GM12878 (cell line): ENCODE measurements at regions not wholly inside any gene's neighbourhood (a gene's known extent, or its start where the extent isn't known, plus 50 kb on each side); places are given as distances from the start of the nearest gene placed in this dataset.

ENCODE experiments used
- ATAC-seq: fragments of 200-7000 bp; cut with Tn5 transposase; 3 replicates; pipeline ENCODE4 v1.9.1; 2020; ENCODE audit warnings: mild to moderate bottlenecking, moderate library complexity
- BruUV-seq: library from RNA; stranded (reverse); fragments of 400-500 nt; replicated peaks from 2 replicates; lab custom pipeline; 2021; lab: Mats Ljungman, UMichigan
- CTCF ChIA-PET: fragments of 300-600 bp; sonication (Branson Sonifier 250); formaldehyde crosslinking; extraction: SDS; loops from one replicate; lab custom pipeline; 2021; ENCODE audit warnings: inconsistent platforms; lab: Yijun Ruan, JAX
- POLR2A ChIA-PET: fragments of 350-600 bp; formaldehyde crosslinking; extraction: SDS; loops from one replicate; lab custom pipeline; 2021; ENCODE audit warnings: inconsistent platforms; lab: Charles Lee
- RAD21 ChIA-PET: fragments of 300-600 bp; sonication (Branson Sonifier 250); formaldehyde crosslinking; loops from one replicate; lab custom pipeline; 2023; ENCODE audit warnings: antibody characterized with exemption; ENCODE audit not compliant: unreplicated experiment; lab: Charles Lee
- SMC1A ChIA-PET: fragments of 300-600 bp; sonication (Branson Sonifier 250); formaldehyde crosslinking; loops from one replicate; lab custom pipeline; 2023; ENCODE audit not compliant: unreplicated experiment, uncharacterized antibody; lab: Charles Lee
- DNase-seq: peaks from one replicate; pipeline ENCODE4 v3.0.0-alpha.2; 2011; ENCODE audit warnings: low read depth, low spot score
- FAIRE-seq: peaks from 3 replicates; lab custom pipeline; 2011; peaks lifted over from hg19 to GRCh38; lab: Jason Lieb, UNC
- H2AFZ ChIP-seq: 2 replicates; pipeline ENCODE4 v1.6.0; 2011; ENCODE audit warnings: low read depth, low read length, control low read depth; ENCODE audit not compliant: control insufficient read depth
- H3K27ac ChIP-seq: 2 replicates; pipeline ENCODE4 v1.5.1; 2011; ENCODE audit warnings: control low read depth; ENCODE audit not compliant: control insufficient read depth, insufficient read depth
- H3K27me3 ChIP-seq, 2 experiments: replicated peaks in 1 of 2; 2 replicates each; pipeline versions ENCODE4 v1.6.0 to v1.6.1; 2011; ENCODE audit warnings: low read length in 1 of 2; ENCODE audit not compliant: control insufficient read depth in 2 of 2, insufficient read depth in 2 of 2
- H3K36me3 ChIP-seq, 2 experiments: 2 replicates each; pipeline ENCODE4 v1.5.1; 2011; ENCODE audit warnings: low read length in 1 of 2; ENCODE audit not compliant: control insufficient read depth in 2 of 2, insufficient read depth in 2 of 2
- H3K4me1 ChIP-seq: 2 replicates; pipeline ENCODE4 v1.6.1; 2011; ENCODE audit warnings: mild to moderate bottlenecking, low read length, moderate library complexity, mixed read lengths; ENCODE audit not compliant: control insufficient read depth, insufficient read depth
- H3K4me2 ChIP-seq: 2 replicates; pipeline ENCODE4 v1.6.0; 2011; ENCODE audit warnings: control low read depth; ENCODE audit not compliant: control insufficient read depth, insufficient read depth
- H3K4me3 ChIP-seq: fragments of 200-600 bp; sonication (generic); 2 replicates; pipeline ENCODE4 v1.5.1; 2016
- H3K79me2 ChIP-seq: 2 replicates; pipeline ENCODE4 v1.6.0; 2011; ENCODE audit warnings: low read length; ENCODE audit not compliant: control insufficient read depth, insufficient read depth
- H3K9ac ChIP-seq: 2 replicates; pipeline ENCODE4 v1.8.0; 2011; ENCODE audit warnings: low read length, control low read depth, mixed read lengths; ENCODE audit not compliant: control insufficient read depth, insufficient read depth
- H3K9me3 ChIP-seq: replicated peaks from 3 replicates; pipeline ENCODE4 v1.5.1; 2011; ENCODE audit warnings: mild to moderate bottlenecking, low read length; ENCODE audit not compliant: control insufficient read depth, insufficient read depth
- H4K20me1 ChIP-seq: 2 replicates; pipeline ENCODE4 v1.6.0; 2011; ENCODE audit not compliant: control insufficient read depth, insufficient read depth
- ATF7 ChIP-seq: fragments of 450-650 bp; IDR thresholded peaks from 2 replicates; pipeline ENCODE4 v1.6.1; 2016; ENCODE audit warnings: low read depth, mild to moderate bottlenecking
- BHLHE40 ChIP-seq, 2 experiments: fragments of 450-650 bp in 1 of 2; IDR thresholded peaks; 2 replicates each; pipeline ENCODE4 v1.6.1; 2011 to 2017; ENCODE audit warnings: low read depth in 2 of 2, borderline replicate concordance in 1 of 2, improper control_type of control experiment in 1 of 2, low read length in 1 of 2, mild to moderate bottlenecking in 1 of 2
- ETV6 ChIP-seq, 2 experiments: fragments of 450-650 bp in 1 of 2; IDR thresholded peaks in 1 of 2; conservative IDR thresholded peaks in 1 of 2; 2 replicates each; pipeline ENCODE4 v1.6.1; 2014; ENCODE audit warnings: antibody characterized with exemption in 1 of 2, borderline replicate concordance in 1 of 2, low read depth in 1 of 2, mild to moderate bottlenecking in 1 of 2, moderate library complexity in 1 of 2
- IKZF1 ChIP-seq: fragments of 450-650 bp; conservative IDR thresholded peaks from 2 replicates; pipeline ENCODE4 v1.6.1; 2017; ENCODE audit warnings: antibody characterized with exemption, mild to moderate bottlenecking
- IKZF2 ChIP-seq, 2 experiments: fragments of 450-650 bp; IDR thresholded peaks; 2 replicates each; pipeline ENCODE4 v1.6.1; 2017; ENCODE audit warnings: mild to moderate bottlenecking in 2 of 2, moderate library complexity in 2 of 2
- MTA2 ChIP-seq: fragments of 450-650 bp; IDR thresholded peaks from 2 replicates; pipeline ENCODE4 v1.6.1; 2016; ENCODE audit warnings: low read depth, mild to moderate bottlenecking, moderate library complexity
- NR2F1 ChIP-seq: fragments of 450-650 bp; conservative IDR thresholded peaks from 2 replicates; pipeline ENCODE4 v1.6.1; 2017; ENCODE audit warnings: mild to moderate bottlenecking
- RUNX3 ChIP-seq: IDR thresholded peaks from 2 replicates; pipeline ENCODE4 v1.6.1; 2012; ENCODE audit warnings: low read length, inconsistent platforms
- WGBS: methylation state at CpG from one replicate; pipeline ENCODE4 v1.1.6; 2016; ENCODE audit warnings: low lambda C conversion rate; ENCODE audit not compliant: insufficient replicate concordance, insufficient coverage; ENCODE audit errors: missing lambda C conversion rate; 5-methylcytosine and 5-hydroxymethylcytosine counted together
- in situ Hi-C: fragments of 300-500 bp; cut with MboI; formaldehyde crosslinking; loops from 9 replicates; pipeline ENCODE4 v1.14.3; 2018; ENCODE audit warnings: mixed read lengths
- intact Hi-C: fragments of 100-400 bp; cut with micrococcal nuclease; formaldehyde crosslinking; loops from one replicate; pipeline ENCODE4 v1.14.2; 2022; ENCODE audit not compliant: unreplicated experiment
- TF ChIP-seq, protein P1 (sequence below): fragments of 450-650 bp; IDR thresholded peaks from 2 replicates; pipeline ENCODE4 v1.6.1; 2017; ENCODE audit warnings: mild to moderate bottlenecking, moderate library complexity
- TF ChIP-seq, protein P2 (sequence below), 3 experiments: IDR thresholded peaks in 2 of 3; conservative IDR thresholded peaks in 1 of 3; 2 replicates each; pipeline ENCODE4 v1.5.1; 2011; ENCODE audit warnings: low read depth in 3 of 3, low read length in 3 of 3, mild to moderate bottlenecking in 3 of 3, control low read depth in 2 of 3, moderate library complexity in 2 of 3, inconsistent platforms in 1 of 3, mixed read lengths in 1 of 3; ENCODE audit not compliant: control insufficient read depth in 2 of 3, insufficient read depth in 1 of 3; ENCODE audit errors: extremely low read depth in 1 of 3
- TF ChIP-seq, protein P3 (sequence below): fragments of 450-650 bp; IDR thresholded peaks from 2 replicates; pipeline ENCODE4 v1.6.1; 2017; ENCODE audit warnings: mild to moderate bottlenecking, low read depth, inconsistent platforms; ENCODE audit not compliant: poor library complexity, severe bottlenecking

DNA sequence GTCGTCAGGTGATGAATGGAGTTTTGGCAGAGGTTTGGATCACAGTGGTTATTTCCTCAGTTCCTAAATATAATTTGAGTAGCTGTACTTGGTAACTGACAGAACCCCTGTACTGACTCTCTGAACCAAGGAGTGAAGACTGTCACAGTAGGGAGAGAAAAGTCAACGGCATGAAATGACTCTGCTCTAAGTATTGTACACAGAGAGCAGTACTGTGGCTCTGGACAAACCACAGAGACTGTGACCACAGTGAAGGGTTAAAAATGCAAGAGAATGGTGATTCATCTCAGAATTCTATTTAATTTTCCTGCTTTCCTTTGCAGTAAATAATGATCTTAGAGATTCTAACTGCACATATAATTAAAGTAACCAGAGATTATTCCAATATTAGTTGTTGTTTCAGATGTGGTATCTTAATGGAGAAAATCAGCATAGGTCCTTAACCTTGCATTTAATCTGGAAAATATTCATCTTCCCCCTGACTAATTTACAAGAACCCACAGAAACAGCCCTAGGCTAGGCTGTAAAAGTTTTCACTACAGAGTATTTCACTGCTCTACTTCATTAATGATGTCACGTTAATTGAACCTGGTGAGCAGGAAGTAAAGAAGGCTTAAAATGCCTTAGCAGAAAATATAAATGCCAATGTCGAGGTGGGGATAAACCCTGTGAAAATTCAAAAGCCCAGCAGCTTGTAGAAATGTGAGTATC lies 221.9 kb downstream of the LIG4 start:
- ChIA-PET RAD21 (interaction anchor here (1.6 kb wide), 1 partner anchor 45 kb away, joined by 5 read pairs; no protein-coding TSS in a partner anchor), POLR2A (interaction anchor here (0.7 kb wide), 1 partner anchor 326 kb away, joined by 3 read pairs; no protein-coding TSS in a partner anchor), SMC1A (no interaction called here), CTCF (no interaction called here)
- TF ChIP-seq NR2F1 (peak; percentile 80), ATF7 (peak; percentile 19; the same call in 1 of the 2 replicates), IKZF1 (peak; percentile 37; the same call in 1 of the 2 replicates), ETV6 (conservative IDR thresholded peaks at IDR 0.05 in 1 of 2, IDR thresholded peaks at IDR 0.05 in 1 of 2; ENCODE audit: borderline replicate concordance in 1 of 2, low read depth in 1 of 2) (no peak), IKZF2 (IDR thresholded peaks at IDR 0.05) (peak in 1 of 2 experiments; percentile 63; a peak in 2 of 4 replicates), MTA2 (peak; percentile 66; the same call in 1 of the 2 replicates), RUNX3 (peak; percentile 62), BHLHE40 (IDR thresholded peaks at IDR 0.05; ENCODE audit: borderline replicate concordance in 1 of 2, low read depth in 2 of 2, low read length in 1 of 2) (0 out of 4 replicates have a peak, but pooled peaks of 1 of the 2 experiments have one; percentile 6)
- TF ChIP-seq, protein P1, sequence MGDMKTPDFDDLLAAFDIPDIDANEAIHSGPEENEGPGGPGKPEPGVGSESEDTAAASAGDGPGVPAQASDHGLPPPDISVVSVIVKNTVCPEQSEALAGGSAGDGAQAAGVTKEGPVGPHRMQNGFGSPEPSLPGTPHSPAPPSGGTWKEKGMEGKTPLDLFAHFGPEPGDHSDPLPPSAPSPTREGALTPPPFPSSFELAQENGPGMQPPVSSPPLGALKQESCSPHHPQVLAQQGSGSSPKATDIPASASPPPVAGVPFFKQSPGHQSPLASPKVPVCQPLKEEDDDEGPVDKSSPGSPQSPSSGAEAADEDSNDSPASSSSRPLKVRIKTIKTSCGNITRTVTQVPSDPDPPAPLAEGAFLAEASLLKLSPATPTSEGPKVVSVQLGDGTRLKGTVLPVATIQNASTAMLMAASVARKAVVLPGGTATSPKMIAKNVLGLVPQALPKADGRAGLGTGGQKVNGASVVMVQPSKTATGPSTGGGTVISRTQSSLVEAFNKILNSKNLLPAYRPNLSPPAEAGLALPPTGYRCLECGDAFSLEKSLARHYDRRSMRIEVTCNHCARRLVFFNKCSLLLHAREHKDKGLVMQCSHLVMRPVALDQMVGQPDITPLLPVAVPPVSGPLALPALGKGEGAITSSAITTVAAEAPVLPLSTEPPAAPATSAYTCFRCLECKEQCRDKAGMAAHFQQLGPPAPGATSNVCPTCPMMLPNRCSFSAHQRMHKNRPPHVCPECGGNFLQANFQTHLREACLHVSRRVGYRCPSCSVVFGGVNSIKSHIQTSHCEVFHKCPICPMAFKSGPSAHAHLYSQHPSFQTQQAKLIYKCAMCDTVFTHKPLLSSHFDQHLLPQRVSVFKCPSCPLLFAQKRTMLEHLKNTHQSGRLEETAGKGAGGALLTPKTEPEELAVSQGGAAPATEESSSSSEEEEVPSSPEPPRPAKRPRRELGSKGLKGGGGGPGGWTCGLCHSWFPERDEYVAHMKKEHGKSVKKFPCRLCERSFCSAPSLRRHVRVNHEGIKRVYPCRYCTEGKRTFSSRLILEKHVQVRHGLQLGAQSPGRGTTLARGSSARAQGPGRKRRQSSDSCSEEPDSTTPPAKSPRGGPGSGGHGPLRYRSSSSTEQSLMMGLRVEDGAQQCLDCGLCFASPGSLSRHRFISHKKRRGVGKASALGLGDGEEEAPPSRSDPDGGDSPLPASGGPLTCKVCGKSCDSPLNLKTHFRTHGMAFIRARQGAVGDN: no peak
- TF ChIP-seq, protein P2, sequence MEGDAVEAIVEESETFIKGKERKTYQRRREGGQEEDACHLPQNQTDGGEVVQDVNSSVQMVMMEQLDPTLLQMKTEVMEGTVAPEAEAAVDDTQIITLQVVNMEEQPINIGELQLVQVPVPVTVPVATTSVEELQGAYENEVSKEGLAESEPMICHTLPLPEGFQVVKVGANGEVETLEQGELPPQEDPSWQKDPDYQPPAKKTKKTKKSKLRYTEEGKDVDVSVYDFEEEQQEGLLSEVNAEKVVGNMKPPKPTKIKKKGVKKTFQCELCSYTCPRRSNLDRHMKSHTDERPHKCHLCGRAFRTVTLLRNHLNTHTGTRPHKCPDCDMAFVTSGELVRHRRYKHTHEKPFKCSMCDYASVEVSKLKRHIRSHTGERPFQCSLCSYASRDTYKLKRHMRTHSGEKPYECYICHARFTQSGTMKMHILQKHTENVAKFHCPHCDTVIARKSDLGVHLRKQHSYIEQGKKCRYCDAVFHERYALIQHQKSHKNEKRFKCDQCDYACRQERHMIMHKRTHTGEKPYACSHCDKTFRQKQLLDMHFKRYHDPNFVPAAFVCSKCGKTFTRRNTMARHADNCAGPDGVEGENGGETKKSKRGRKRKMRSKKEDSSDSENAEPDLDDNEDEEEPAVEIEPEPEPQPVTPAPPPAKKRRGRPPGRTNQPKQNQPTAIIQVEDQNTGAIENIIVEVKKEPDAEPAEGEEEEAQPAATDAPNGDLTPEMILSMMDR (IDR thresholded peaks at IDR 0.05 in 2 of 3, conservative IDR thresholded peaks at IDR 0.05 in 1 of 3; ENCODE audit: control insufficient read depth in 2 of 3, extremely low read depth in 1 of 3, insufficient read depth in 1 of 3, low read depth in 3 of 3, low read length in 3 of 3): no peak
- TF ChIP-seq, protein P3, sequence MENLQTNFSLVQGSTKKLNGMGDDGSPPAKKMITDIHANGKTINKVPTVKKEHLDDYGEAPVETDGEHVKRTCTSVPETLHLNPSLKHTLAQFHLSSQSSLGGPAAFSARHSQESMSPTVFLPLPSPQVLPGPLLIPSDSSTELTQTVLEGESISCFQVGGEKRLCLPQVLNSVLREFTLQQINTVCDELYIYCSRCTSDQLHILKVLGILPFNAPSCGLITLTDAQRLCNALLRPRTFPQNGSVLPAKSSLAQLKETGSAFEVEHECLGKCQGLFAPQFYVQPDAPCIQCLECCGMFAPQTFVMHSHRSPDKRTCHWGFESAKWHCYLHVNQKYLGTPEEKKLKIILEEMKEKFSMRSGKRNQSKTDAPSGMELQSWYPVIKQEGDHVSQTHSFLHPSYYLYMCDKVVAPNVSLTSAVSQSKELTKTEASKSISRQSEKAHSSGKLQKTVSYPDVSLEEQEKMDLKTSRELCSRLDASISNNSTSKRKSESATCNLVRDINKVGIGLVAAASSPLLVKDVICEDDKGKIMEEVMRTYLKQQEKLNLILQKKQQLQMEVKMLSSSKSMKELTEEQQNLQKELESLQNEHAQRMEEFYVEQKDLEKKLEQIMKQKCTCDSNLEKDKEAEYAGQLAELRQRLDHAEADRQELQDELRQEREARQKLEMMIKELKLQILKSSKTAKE: no peak
- Histone ChIP-seq H3K9me3 (no peaks in the 10 kb centered on the region), H3K4me1 (no peaks in the 10 kb centered on the region), H3K27me3 (no peaks in the 10 kb centered on the region), H3K79me2 (no peaks in the 10 kb centered on the region), H4K20me1 (no peaks in the 10 kb centered on the region), H3K4me2 (no peak overlapping the region), H3K27ac (no peak overlapping the region), H2AFZ (no peak overlapping the region), H3K36me3 (no peaks in the 10 kb centered on the region), H3K9ac (no peak overlapping the region), H3K4me3 (no peak overlapping the region)
- no TSS peak for BruUV-seq
- peak; percentile 88 for ATAC-seq
- intact Hi-C loops (no loop called here), in situ Hi-C loops (no loop called here)
- FAIRE-seq: no peak
- no peak for DNase-seq
- WGBS: 14% methylated on average over 4 of the region's 4 CpGs
